C4-2B (cell line): ENCODE measurements at regions not wholly inside any gene's neighbourhood (a gene's known extent, or its start where the extent isn't known, plus 50 kb on each side); places are given as distances from the start of the nearest gene placed in this dataset.

Source experiments
- ZFX ChIP-seq: fragments of 450-650 bp; IDR thresholded peaks from 2 replicates; pipeline ENCODE4 v1.6.1; 2017
- TF ChIP-seq, protein P1 (sequence below): fragments of 450-650 bp; conservative IDR thresholded peaks from 2 replicates; pipeline ENCODE4 v1.5.1; 2017; ENCODE audit warnings: mild to moderate bottlenecking

DNA sequence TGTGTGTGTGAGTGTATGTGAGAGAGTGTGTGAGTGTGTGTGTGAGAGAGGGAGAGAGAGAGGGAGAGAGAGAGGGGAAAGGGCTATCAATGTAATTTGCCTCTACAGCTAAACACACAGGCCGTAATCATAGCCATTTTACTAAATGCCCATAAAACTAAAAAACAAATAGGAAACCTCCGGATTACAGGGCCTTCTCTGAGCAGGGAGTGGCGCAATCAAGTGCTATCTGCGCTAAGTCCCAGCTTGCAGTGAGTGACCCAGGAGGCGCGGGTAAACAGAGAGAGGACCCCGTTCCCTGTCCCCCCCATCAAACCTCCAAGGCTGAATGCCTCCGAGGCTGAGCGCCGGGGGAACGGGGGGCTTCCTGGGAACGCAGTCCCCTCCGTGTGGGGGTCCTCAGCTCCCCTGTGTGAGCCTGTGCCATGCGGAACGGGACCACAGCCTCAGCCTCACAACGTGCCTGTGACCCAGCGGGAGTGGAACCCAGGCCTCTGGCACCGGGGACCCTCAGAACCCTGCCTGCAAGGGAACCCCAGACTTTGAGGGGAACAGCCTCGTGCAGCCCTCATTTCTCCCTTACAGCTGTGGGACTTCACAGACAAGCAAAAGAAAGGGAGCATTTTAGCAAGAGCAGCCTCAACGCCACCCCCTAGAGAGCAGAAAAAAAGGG, 54.7 kb upstream of the ID2 start:
- TF ChIP-seq, protein P1, sequence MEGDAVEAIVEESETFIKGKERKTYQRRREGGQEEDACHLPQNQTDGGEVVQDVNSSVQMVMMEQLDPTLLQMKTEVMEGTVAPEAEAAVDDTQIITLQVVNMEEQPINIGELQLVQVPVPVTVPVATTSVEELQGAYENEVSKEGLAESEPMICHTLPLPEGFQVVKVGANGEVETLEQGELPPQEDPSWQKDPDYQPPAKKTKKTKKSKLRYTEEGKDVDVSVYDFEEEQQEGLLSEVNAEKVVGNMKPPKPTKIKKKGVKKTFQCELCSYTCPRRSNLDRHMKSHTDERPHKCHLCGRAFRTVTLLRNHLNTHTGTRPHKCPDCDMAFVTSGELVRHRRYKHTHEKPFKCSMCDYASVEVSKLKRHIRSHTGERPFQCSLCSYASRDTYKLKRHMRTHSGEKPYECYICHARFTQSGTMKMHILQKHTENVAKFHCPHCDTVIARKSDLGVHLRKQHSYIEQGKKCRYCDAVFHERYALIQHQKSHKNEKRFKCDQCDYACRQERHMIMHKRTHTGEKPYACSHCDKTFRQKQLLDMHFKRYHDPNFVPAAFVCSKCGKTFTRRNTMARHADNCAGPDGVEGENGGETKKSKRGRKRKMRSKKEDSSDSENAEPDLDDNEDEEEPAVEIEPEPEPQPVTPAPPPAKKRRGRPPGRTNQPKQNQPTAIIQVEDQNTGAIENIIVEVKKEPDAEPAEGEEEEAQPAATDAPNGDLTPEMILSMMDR = no peak
- no peak for TF ChIP-seq ZFX
